NK-92 treated with Interleukin-12 subunit alpha and Interleukin-12 subunit beta, amount 100 ng/mL, for 24 hours (cell line): ENCODE measurements at regions not wholly inside any gene's neighbourhood (a gene's known extent, or its start where the extent isn't known, plus 50 kb on each side); places are given as distances from the start of the nearest gene placed in this dataset.

Experiments
- DNase-seq: peaks from one replicate; lab custom pipeline; 2025; lab: John Stamatoyannopoulos, UW

- DNase-seq, result no peak
These were observed 994.5 kb upstream of the TENM4 start for GRCh38 chr11:80435345-80435744.

DNA sequence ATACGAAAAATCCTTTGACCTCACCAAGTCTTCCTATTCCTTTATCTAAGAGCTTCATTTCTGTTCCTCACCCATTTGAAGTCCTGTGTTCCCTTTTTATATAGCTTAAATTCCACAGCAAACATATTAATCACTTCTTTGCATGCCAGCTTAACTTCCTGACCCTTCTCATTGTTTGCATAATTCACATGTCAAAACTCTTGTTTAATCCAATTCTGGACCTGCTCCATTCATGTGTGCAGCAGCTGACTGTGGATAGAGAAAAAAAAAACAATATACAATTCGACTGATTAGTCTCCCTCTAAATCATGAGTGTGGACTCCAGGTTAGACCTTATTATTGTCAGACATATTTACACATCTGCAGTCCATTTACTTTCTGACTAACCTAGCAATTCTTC lies 991.2 kb upstream of the TENM4 start:
- DNase-seq, result no peak

GRCh38 chr11:80424012-80424695 lies 983.3 kb upstream of the TENM4 start:
- DNase-seq, result no peak

- DNase-seq, result no peak
These were observed 979.5 kb upstream of the TENM4 start for GRCh38 chr11:80420374-80420773.

- DNase-seq, result no peak
These were observed 976.9 kb upstream of the TENM4 start for GRCh38 chr11:80417681-80418080.

DNA sequence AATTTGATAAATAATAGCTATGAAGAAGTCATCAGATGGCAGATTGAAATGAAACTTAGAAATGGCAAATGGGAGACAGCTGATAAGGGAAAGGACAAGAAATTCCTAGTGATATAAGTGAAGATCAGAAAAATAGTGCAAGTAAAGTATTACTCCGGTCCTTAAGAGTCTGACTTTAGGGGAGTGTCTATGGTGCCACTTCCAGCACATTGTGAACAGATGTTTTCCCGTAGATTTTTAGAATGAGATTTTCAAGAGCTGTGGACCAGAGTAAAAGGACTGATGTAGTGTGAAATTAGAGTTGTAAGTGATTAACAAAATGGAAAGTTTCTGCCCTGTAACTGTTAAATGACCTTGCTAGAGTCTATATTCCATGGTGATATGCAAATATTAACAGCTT lies 974.8 kb upstream of the TENM4 start:
- DNase-seq, result no peak

DNA sequence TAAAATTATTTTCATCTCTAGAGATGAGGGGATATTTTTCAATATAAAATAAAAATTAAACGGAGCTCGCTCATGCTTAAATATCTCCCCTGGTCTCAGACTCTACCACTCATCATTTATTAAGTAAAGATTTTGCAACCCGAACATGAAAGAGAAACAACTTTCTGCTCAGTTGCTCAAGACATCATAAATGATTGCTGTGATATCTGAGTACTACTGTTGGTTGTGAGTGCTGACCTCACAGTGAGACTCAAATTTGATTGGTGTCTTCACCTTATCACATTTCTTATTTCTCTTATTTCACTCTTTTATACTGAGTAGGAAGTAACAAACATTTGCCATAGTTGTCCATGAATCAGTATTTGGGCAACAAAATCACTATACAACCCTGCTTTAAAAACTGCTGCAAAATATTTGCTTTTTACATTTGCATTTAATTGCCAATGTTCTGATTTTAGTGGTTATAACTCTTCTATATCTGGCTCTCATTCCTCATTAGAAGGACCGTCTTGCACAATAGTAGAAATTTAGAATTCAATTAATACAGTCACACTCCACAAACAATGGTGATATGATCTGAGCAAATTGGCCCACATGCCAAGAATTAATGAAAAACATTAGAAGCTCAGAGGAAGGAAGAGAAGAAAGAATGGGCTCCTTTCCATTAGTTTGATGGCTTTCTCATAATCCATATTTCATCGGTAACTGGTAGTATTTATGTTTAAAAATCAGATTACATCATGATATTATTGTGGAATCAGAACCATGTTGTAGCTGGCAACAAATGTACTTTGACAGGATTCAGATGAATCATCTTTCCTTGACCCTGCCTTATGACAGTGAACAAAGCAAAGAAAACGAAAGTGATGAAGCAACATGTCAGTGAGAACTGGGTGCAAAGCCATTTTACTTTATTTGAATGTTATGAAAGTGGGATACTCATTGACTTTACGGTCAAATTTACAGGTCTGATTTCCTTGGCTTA lies 973.6 kb upstream of the TENM4 start:
- DNase-seq, result no peak

- no peak for DNase-seq
These were observed 971.8 kb upstream of the TENM4 start for GRCh38 chr11:80412604-80413003.

DNA sequence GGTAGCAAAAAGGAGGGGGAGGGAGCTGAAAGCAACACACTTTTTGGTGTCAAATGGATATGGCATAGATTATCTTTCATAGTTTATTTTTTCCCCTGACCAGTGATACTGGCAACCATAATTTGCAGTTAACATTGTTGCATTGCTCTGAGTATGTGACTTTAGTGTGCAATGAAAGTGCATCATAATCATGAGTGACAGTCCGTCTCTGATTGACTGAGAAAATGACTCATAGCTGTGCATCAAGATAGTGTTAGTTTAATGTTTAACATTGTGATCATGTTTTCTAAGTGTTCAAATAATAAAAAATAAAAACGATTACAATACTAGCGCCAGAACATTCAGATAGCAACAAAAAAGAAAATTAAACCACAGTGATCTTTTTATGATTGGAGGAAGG lies 952.4 kb upstream of the TENM4 start:
- DNase-seq, result no peak

GRCh38 chr11:80390505-80390904 lies 949.7 kb upstream of the TENM4 start:
- DNase-seq, result no peak

- DNase-seq, result no peak
These were observed 947.7 kb upstream of the TENM4 start for GRCh38 chr11:80388536-80388935.

- no peak for DNase-seq
These were observed 947.3 kb upstream of the TENM4 start for GRCh38 chr11:80388130-80388529.

GRCh38 chr11:80383655-80384054 lies 942.8 kb upstream of the TENM4 start:
- DNase-seq, result no peak

- DNase-seq, result no peak
These were observed 938.9 kb upstream of the TENM4 start for GRCh38 chr11:80379620-80380278.

DNA sequence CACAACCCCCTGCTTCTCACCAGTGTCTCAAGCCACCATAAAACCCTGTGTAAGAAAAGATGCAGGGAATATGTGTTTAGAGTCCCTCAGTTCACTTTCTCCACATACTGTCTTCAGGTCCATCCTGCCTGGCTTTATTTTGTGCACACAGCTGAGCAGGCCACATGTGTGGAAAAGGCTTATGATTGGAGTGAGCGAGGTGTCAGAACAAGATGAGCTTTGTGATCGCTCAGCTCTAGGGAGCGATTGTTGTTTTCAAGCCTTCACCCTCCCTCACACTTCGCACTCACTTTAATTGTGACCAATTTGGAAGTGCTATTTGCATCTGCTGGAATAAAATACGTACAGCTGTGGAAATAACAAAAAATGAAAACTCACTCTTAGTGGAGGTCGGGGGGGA lies 931.1 kb upstream of the TENM4 start:
- DNase-seq, result no peak

DNA sequence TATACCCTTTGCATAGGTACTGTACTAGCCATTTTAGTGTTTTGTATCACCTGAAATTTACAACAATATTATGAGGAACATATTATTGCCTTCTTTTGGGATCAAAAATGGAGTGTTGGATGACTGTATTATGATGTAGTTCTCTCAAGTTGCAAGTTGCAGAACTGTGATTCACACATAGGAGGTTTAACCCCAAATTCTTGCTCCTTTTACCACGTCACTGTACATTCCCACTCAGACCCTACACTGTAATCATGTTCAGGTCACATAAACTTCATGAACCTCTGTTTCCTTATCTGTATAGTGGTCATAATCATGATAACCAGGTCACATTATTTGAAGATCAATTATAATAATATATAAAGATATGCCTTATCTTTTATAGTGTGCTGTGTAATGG lies 925.1 kb upstream of the TENM4 start:
- no peak for DNase-seq

GRCh38 chr11:80365076-80365725 lies 924.4 kb upstream of the TENM4 start:
- no peak for DNase-seq

DNA sequence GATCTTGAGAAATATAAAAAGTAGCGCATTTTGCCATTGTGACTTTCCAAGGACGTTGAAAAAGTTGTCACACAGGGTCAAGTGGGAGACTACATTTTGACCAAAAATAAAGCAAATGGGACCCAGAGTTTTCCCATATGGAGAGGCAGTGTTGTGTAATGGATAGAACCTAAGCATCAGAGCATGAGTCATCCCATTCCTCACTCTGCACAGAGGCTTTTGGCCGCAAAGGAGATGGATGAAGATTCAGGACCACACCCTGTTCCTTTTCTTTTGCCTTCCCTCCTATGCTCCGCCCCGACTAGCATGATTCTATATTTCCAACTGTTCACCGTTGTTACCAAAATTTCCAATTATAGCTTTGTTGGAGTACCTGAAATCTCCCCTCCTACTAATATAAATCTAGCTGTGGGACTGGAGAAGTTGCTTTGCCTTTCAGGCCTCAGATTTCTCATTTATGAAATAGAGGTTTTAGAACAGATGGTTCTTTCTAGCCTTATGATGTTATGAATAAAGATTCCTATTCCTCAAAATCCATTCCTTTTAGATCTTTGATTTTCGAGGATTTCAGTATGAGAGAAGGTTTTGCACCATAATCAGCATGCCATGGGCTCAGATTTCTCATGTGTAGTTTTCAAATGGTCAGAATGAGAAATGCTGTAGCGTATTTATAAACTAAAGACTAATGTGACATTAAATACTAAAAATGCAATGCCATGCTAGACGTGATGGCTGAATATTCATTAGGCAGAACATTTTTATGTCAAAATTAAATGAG lies 921.9 kb upstream of the TENM4 start:
- no peak for DNase-seq

DNA sequence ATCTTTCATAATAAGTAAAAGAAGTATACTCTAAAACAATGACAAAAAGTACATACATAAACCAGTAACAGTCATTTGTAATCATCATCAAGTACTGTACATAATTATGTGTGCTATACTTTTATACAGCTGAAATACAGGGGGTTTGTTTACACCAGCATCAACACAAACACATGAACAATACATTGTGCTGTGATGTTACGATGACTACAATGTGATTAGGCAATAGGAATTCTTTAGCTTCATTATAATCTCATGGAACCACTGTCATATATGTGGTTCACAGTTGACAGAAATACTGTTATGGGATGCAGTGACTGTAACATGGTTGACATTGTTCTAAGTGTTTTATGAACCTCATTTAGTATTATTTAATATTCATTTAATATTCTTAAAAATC lies 914.4 kb upstream of the TENM4 start:
- DNase-seq, result no peak

- no peak for DNase-seq
These were observed 909.7 kb upstream of the TENM4 start for GRCh38 chr11:80350541-80350940.

GRCh38 chr11:80349997-80350396 lies 909.2 kb upstream of the TENM4 start:
- no peak for DNase-seq
